ENCODE measurements at regions not wholly inside any gene's neighbourhood (a gene's known extent, or its start where the extent isn't known, plus 50 kb on each side); places are given as distances from the start of the nearest gene placed in this dataset.
A peak's percentile ranks its signal among the peaks of the same experiment; 100 is the strongest.

DNA sequence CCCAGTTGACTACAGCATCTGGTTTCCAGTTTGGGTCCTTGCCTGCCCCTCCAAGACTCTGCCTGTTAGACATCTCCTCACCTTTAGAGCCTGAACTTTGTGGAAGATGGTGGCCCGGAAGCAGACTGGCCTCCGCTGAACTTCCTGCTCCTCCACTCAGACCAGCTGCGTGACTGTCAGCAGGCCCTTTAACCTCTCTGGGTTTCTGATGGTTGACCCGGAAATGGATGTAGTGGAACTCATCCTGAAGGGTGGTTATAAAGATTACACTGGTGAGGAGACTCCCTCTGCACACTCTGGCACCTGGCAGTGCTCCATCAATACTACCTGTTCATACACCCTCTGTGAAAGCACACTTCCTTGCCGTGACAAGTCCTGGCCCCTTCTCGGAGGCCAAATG is 151.9 kb upstream of the TLE3 start:
- in situ Hi-C loops (cut with HindIII; ENCODE audit: low sequenced_read_pairs) = no loop called here
- TF ChIP-seq, protein P1, sequence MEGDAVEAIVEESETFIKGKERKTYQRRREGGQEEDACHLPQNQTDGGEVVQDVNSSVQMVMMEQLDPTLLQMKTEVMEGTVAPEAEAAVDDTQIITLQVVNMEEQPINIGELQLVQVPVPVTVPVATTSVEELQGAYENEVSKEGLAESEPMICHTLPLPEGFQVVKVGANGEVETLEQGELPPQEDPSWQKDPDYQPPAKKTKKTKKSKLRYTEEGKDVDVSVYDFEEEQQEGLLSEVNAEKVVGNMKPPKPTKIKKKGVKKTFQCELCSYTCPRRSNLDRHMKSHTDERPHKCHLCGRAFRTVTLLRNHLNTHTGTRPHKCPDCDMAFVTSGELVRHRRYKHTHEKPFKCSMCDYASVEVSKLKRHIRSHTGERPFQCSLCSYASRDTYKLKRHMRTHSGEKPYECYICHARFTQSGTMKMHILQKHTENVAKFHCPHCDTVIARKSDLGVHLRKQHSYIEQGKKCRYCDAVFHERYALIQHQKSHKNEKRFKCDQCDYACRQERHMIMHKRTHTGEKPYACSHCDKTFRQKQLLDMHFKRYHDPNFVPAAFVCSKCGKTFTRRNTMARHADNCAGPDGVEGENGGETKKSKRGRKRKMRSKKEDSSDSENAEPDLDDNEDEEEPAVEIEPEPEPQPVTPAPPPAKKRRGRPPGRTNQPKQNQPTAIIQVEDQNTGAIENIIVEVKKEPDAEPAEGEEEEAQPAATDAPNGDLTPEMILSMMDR (IDR thresholded peaks at IDR 0.05; ENCODE audit: low read depth, low read length) = no peak
- H3K4me3 ChIP-seq (ENCODE audit: low read depth, low read length) = no peak overlapping the region
- no peak for DNase-seq (ENCODE audit: low read depth, low spot score)

DNA sequence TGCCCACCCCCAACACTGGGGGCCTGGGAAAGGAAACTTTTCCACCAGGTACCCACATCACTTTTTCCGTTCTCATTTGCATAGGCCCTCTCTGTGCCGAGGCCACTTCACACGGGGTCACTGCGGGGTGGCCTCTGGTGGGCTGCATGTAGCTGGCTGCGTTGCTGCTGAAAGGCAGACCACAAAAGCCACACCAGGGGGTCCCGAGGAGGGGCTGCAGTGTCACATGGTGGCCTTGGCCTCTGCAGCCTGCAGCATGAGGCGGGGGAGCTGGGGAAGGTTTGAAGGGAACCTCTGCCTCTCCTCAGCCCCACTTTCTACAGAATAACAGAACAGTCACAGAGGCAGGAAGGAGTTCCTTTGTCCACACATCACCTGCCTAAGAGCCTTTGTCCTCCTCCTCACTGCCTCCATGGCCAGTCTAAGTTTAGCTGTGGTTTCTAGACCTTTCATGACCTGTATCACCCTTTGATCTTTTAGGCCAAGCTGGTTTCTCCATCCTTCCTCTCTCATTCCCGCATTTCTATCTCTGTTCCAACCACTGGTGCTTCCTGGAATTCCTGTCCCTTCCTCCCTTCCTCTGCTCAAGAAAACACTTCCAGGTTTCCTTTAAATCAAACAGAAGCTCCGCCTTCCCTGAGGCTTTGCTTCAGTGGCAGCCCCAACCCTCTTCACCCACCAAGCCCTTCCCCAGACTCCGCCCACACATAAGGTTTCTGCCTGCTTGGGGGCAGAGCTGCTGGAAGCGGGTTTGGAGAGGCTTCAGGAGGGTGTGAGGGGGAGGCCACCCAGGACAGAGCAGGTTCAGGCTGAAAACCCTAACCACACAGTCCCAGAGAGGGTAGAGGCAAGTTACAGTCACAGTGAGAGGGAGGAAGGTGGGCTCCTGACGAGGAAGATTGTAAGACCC is 150.7 kb upstream of the TLE3 start:
- TF ChIP-seq, protein P1 (IDR thresholded peaks at IDR 0.05; ENCODE audit: low read depth, low read length) = no peak
- in situ Hi-C loops (cut with HindIII; ENCODE audit: low sequenced_read_pairs) = no loop called here
- H3K4me3 ChIP-seq (ENCODE audit: low read depth, low read length) = no peak overlapping the region
- no peak for DNase-seq (ENCODE audit: low read depth, low spot score)

DNA sequence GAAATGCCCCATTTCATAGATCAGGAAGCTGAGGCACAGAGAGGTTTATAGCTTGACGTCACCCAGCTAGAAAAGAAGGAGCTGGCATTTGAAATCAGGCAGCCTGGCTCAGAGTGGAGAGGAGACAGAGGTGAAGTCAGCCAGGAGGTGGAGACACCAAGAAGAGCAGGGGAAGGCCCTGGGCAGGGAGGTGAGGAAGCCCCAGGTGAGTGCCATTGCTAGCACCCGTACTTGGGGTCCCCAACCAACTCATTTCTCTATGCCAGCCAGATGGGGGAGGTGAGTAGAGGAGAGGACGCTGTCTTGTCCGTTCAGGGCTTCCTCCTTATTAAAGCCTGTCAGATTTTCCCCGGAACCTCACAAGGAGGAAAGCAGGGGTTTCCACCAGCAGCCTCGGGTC is 149.6 kb upstream of the TLE3 start:
- in situ Hi-C loops (cut with HindIII; ENCODE audit: low sequenced_read_pairs) = no loop called here
- H3K4me3 ChIP-seq (ENCODE audit: low read depth, low read length) = no peak overlapping the region
- DNase-seq (ENCODE audit: low read depth, low spot score) = no peak
- TF ChIP-seq, protein P1 (IDR thresholded peaks at IDR 0.05; ENCODE audit: low read depth, low read length) = no peak

DNA sequence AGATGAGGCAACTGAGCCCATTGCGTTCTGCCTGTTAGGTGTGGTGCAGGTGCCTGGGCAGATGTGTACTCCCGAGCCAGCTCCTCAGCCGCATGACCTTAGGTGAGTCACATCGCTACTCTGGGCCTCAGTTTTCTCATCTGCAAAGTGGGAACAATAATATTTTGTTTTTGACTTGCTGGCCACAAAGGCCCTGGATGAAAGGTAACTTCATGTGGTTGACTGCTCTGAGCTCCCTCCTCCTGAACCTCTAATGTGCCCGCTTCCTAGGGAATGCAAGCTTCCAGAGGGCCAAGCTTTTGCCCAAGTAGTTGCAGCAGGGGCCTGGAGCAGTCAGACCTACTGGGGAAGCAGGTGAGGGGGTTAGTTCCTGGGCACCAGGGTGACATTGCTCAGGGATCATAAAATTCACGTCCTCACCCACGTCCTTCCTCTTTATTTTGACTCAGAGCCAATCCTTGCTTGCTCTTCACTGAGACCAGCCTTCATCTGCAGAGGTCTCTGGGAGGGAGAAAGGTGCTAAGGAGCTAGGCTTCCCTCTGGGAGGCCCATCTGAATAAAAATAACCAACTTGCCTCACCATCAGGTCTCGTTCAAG is 149.0 kb upstream of the TLE3 start:
- TF ChIP-seq, protein P1 (IDR thresholded peaks at IDR 0.05; ENCODE audit: low read depth, low read length) = no peak
- H3K4me3 ChIP-seq (ENCODE audit: low read depth, low read length) = no peak overlapping the region
- in situ Hi-C loops (cut with HindIII; ENCODE audit: low sequenced_read_pairs) = no loop called here
- DNase-seq (ENCODE audit: low read depth, low spot score) = no peak

DNA sequence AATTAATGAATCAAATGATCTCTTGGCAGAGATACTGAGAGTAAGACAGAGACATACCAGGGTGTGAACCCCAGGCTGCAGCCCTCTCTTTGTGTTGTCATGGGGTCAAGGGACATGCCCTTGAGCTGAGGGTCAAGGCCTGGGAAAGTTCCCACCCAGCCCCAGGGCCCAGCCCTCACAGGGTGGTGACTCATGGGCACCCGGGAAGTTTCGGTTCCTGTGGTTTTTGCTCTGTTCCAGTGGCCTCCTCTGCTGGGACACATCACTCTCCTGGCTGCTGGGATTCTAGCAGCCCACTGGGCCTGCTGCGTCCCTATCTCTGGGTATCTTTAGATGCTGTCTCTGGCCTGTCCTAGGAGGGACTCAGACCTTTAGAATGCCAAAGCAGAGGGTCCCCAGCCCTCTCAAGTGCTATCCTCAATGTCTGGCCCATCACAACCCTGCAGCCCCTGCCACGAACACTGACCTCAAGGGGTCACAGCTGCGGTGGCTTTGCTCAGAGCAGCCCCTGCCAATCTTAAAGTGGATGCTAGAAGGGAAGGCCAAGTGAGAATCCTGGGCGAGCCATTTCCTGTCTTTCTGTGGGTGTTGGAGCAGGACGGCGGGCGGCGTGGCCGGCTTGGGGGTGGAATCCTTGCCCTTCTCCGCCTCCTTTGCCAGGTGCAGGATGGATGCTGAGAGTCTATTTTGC is 148.4 kb upstream of the TLE3 start:
- no peak overlapping the region for H3K4me3 ChIP-seq (ENCODE audit: low read depth, low read length)
- TF ChIP-seq, protein P1 (IDR thresholded peaks at IDR 0.05; ENCODE audit: low read depth, low read length) = no peak
- DNase-seq (ENCODE audit: low read depth, low spot score) = peak; percentile 38
- in situ Hi-C loops (cut with HindIII; ENCODE audit: low sequenced_read_pairs) = no loop called here

DNA sequence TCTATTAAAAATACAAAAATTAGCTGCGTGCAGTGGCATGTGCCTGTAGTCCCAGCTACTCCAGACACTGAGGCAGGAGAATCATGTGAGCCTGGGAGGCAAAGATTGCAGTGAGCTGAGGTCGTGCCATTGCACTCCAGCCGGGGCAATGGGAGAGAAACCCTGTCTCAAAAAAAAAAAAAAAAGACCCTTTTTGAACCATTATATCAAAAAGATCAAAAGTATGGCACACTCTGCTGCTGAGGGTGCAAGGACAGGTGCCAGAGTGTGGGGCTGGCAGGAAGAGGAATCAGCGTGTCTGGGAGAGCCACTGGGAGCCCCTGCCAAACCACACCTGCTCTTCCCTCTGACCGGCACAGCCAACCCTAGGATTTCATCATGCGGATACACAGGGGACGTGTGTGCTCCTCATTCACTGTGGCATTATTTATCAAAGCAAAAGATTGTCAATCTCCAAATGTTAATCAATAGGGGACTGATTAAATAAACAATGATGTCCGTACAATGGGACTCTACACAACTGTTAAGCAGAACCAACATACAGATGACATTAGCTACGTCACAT is 147.3 kb upstream of the TLE3 start:
- no peak for DNase-seq (ENCODE audit: low read depth, low spot score)
- TF ChIP-seq, protein P1 (IDR thresholded peaks at IDR 0.05; ENCODE audit: low read depth, low read length) = no peak

More for the DNA sequence above, 147.3 kb upstream of the TLE3 start:
- in situ Hi-C loops (cut with HindIII; ENCODE audit: low sequenced_read_pairs) = no loop called here
- H3K4me3 ChIP-seq (ENCODE audit: low read depth, low read length) = no peak overlapping the region
